GM13976 (cell line): ENCODE measurements at regions not wholly inside any gene's neighbourhood (a gene's known extent, or its start where the extent isn't known, plus 50 kb on each side); places are given as distances from the start of the nearest gene placed in this dataset.

Experiments
- DNase-seq: peaks from one replicate; pipeline ENCODE4 v3.0.0; 2012; ENCODE audit warnings: low spot score
- in situ Hi-C: fragments of 300-500 bp; cut with MboI; formaldehyde crosslinking; loops from one replicate; pipeline ENCODE4 v1.12.0; 2022; ENCODE audit warnings: low sequenced_read_pairs, mixed read lengths, inconsistent platforms; ENCODE audit not compliant: unreplicated experiment
- TF ChIP-seq, protein P1 (sequence below): IDR thresholded peaks from 2 replicates; pipeline ENCODE4 v1.5.1; 2012; ENCODE audit warnings: borderline replicate concordance, mild to moderate bottlenecking; ENCODE audit not compliant: insufficient read depth; ENCODE audit errors: extremely low read depth, missing control alignments, control extremely low read depth

DNA sequence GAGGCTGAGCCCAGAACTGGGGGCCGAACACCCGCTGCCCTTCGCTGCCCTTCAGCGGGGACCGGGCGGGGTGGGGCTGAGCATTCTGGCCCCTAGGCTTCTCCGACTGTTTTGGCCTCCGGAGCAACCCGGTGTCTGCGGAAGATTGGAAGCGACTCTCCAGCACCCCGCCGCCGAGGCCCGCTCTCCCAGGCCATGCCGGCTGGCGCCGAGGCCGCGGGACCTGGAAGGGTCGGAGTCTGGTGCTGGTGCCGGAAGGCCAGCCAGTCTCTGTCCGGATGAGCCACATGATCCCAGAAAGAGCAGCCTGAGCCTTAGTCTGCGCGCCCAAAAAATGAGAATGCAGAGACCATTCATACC is 272.0 kb downstream of the FOXD2 start:
- peak; percentile 46 for DNase-seq
- TF ChIP-seq, protein P1, sequence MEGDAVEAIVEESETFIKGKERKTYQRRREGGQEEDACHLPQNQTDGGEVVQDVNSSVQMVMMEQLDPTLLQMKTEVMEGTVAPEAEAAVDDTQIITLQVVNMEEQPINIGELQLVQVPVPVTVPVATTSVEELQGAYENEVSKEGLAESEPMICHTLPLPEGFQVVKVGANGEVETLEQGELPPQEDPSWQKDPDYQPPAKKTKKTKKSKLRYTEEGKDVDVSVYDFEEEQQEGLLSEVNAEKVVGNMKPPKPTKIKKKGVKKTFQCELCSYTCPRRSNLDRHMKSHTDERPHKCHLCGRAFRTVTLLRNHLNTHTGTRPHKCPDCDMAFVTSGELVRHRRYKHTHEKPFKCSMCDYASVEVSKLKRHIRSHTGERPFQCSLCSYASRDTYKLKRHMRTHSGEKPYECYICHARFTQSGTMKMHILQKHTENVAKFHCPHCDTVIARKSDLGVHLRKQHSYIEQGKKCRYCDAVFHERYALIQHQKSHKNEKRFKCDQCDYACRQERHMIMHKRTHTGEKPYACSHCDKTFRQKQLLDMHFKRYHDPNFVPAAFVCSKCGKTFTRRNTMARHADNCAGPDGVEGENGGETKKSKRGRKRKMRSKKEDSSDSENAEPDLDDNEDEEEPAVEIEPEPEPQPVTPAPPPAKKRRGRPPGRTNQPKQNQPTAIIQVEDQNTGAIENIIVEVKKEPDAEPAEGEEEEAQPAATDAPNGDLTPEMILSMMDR: no peak
- in situ Hi-C loops: loop anchor here (10.0 to 25.0 kb wide), 2 partner anchors 265 to 523 kb away; partner anchors contain the start of gene PDZK1IP1

DNA sequence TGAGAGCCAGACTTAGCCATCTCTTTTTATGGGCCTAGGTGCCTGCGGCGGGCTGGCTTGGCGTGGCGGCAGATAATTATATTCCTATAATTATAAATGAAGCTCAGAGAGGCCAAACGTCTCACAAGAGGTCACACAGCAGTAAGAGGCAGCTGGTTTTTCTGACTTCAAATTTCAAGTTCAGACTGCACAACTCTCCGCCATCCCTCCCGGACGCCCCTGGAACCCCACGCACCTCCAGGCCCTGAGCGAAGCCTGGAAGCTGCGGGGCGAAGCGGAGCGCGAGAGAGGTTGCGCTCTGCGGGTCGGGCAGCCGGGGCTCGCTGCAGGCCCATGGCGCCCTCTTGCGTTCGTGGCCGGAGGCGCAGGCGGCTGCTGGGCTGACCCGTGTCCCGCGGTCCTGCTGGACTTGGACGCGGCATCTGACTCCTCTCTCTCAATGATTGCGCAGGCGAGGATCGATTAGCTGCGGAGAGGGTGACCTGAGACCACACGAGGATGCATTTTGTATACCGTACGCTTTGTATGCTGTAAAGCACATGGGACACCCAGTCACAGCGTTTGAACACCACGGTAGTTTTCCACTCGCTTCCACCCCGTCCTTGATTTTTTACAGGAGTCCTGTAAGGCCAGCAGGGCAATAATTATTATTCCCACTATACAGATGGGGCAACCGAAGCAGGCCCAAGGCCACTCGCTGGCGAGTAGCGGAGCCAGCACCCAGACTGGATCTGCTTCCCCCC is 272.7 kb downstream of the FOXD2 start:
- in situ Hi-C loops: loop anchor here (25.0 kb wide), 1 partner anchor 523 kb away; the partner anchor contains the start of gene PDZK1IP1
- TF ChIP-seq, protein P1: peak; percentile 95

More for the DNA sequence above, 272.7 kb downstream of the FOXD2 start:
- DNase-seq: peak; percentile 94
